ENCODE measurements at regions not wholly inside any gene's neighbourhood (a gene's known extent, or its start where the extent isn't known, plus 50 kb on each side); places are given as distances from the start of the nearest gene placed in this dataset.

- DNase-seq (ENCODE audit: low spot score): no peak
- H3K4me1 ChIP-seq: no peaks in the 10 kb centered on the region
- no peak overlapping the region for H3K4me3 ChIP-seq
- no peaks in the 10 kb centered on the region for H3K27me3 ChIP-seq
- H3K36me3 ChIP-seq: no peaks in the 10 kb centered on the region
- H3K9me3 ChIP-seq: no peaks in the 10 kb centered on the region
- TF ChIP-seq, protein P1, sequence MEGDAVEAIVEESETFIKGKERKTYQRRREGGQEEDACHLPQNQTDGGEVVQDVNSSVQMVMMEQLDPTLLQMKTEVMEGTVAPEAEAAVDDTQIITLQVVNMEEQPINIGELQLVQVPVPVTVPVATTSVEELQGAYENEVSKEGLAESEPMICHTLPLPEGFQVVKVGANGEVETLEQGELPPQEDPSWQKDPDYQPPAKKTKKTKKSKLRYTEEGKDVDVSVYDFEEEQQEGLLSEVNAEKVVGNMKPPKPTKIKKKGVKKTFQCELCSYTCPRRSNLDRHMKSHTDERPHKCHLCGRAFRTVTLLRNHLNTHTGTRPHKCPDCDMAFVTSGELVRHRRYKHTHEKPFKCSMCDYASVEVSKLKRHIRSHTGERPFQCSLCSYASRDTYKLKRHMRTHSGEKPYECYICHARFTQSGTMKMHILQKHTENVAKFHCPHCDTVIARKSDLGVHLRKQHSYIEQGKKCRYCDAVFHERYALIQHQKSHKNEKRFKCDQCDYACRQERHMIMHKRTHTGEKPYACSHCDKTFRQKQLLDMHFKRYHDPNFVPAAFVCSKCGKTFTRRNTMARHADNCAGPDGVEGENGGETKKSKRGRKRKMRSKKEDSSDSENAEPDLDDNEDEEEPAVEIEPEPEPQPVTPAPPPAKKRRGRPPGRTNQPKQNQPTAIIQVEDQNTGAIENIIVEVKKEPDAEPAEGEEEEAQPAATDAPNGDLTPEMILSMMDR (IDR thresholded peaks at IDR 0.05): no peak
- no peak overlapping the region for H3K27ac ChIP-seq
Observed at GRCh38 chr16:59394526-59394925, 660.4 kb upstream of the GOT2 start.

DNA sequence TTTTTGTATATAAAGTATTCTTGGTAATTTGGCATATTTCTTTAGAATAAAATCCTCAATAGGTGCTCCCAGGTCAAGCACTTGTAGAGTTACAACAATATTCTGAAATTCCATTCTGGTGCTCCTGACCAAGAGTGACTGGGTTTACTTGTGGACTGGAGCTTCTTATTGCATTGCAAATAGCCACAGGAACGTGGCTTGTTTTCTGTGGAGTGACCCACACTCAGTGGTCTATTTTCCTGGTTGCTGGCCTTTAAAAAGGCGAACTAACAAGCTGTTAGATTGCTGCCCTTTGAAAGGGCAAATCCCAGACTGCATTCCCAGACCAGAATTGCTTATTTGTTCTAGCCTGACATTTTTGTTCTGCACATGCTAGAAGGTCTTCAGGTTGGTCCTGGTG, 658.8 kb upstream of the GOT2 start:
- Histone ChIP-seq H3K27me3 (no peaks in the 10 kb centered on the region), H3K36me3 (no peaks in the 10 kb centered on the region), H3K9me3 (no peaks in the 10 kb centered on the region), H3K27ac (no peak overlapping the region), H3K4me1 (no peaks in the 10 kb centered on the region), H3K4me3 (no peak overlapping the region)
- TF ChIP-seq, protein P1 (IDR thresholded peaks at IDR 0.05): no peak
- DNase-seq (ENCODE audit: low spot score): no peak

DNA sequence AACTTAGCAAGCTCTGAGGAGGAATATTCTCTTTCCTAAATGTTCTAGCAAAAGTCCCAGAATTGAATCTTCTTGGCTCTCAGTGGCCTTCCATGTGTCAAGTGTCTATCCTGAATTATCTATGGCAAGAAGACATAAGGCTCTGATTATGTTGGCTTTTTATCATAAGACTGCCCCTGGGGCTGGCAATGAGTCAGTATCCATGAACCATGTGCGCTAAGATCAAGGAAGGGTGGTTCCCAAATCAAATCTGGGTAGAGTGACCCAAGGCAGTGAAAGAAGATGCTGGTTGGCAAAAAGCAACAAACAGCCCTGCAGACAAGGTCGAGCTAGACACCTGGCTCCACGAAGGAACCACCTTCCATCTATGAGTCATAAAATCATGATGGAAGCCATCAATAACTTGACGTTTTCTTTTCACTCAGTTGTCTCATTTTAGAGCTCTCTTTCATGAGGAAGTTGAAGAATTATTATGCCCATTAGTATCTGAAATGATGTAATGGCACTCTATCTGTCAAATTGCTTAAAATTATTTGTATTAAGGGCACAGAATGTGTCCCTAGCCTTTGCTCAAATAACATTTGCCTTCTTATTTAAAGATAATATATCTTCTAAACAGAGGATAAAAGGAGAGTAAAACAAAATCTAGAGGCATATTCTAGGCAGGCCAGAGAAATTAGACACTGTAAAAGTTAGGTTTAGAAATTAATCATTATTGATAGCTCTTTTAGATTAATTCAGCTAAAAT, 657.7 kb upstream of the GOT2 start:
- no peak overlapping the region for H3K4me3 ChIP-seq

GRCh38 chr16:59385959-59386358, 651.8 kb upstream of the GOT2 start:
- H3K9me3 ChIP-seq: no peaks in the 10 kb centered on the region
- H3K4me3 ChIP-seq: no peak overlapping the region
- no peak overlapping the region for H3K27ac ChIP-seq
- no peaks in the 10 kb centered on the region for H3K36me3 ChIP-seq
- no peaks in the 10 kb centered on the region for H3K4me1 ChIP-seq
- H3K27me3 ChIP-seq: no peaks in the 10 kb centered on the region
- DNase-seq (ENCODE audit: low spot score): no peak
- TF ChIP-seq, protein P1 (IDR thresholded peaks at IDR 0.05): no peak

More for the DNA sequence above, 657.7 kb upstream of the GOT2 start:
- H3K9me3 ChIP-seq: no peaks in the 10 kb centered on the region
- DNase-seq (ENCODE audit: low spot score): no peak
- no peaks in the 10 kb centered on the region for H3K36me3 ChIP-seq
- no peak overlapping the region for H3K27ac ChIP-seq
- no peaks in the 10 kb centered on the region for H3K27me3 ChIP-seq
- H3K4me1 ChIP-seq: no peaks in the 10 kb centered on the region
- TF ChIP-seq, protein P1 (IDR thresholded peaks at IDR 0.05): no peak

- no peak for DNase-seq (ENCODE audit: low spot score)
- Histone ChIP-seq H3K36me3 (no peaks in the 10 kb centered on the region), H3K9me3 (no peaks in the 10 kb centered on the region), H3K27ac (no peak overlapping the region), H3K4me3 (no peak overlapping the region), H3K27me3 (no peaks in the 10 kb centered on the region), H3K4me1 (no peaks in the 10 kb centered on the region)
- TF ChIP-seq, protein P1 (IDR thresholded peaks at IDR 0.05): no peak
Observed at GRCh38 chr16:59385491-59385890, 651.4 kb upstream of the GOT2 start.

DNA sequence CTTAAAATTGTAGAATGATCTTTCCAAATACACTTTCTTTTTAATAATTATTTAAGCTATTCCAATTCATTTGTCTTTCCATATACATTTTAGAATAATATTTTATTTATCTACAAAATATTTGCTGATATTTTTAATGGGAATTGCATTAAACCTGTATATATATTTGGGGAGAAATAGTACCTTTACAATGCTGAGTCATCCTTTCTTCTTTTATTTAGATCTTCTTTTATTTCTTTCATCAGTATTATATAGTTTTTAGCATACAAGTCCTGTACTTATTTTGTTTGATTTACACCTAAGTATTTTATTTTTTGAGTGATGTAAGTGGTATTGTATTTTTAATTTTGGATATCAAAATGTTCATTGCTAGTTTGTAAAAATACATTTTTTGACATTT, 639.5 kb upstream of the GOT2 start:
- H3K27me3 ChIP-seq: no peaks in the 10 kb centered on the region
- H3K4me3 ChIP-seq: no peak overlapping the region
- no peaks in the 10 kb centered on the region for H3K36me3 ChIP-seq
- no peaks in the 10 kb centered on the region for H3K4me1 ChIP-seq
- TF ChIP-seq, protein P1 (IDR thresholded peaks at IDR 0.05): no peak
- no peaks in the 10 kb centered on the region for H3K9me3 ChIP-seq
- H3K27ac ChIP-seq: no peak overlapping the region
- DNase-seq (ENCODE audit: low spot score): no peak
